A673 (cell line): ENCODE measurements at regions not wholly inside any gene's neighbourhood (a gene's known extent, or its start where the extent isn't known, plus 50 kb on each side); places are given as distances from the start of the nearest gene placed in this dataset.

Experiments
- BruUV-seq: library from RNA; stranded (reverse); fragments of 400-500 nt; replicated peaks from 2 replicates; lab custom pipeline; 2021; lab: Mats Ljungman, UMichigan
- CTCF ChIA-PET: fragments of 300-600 bp; sonication (Branson Sonifier 250); formaldehyde crosslinking; loops from one replicate; lab custom pipeline; 2022; ENCODE audit warnings: antibody characterized with exemption; lab: Charles Lee
- POLR2A ChIA-PET: fragments of 300-600 bp; sonication (Branson Sonifier 250); formaldehyde crosslinking; loops from one replicate; lab custom pipeline; 2022; ENCODE audit warnings: antibody characterized with exemption; ENCODE audit not compliant: low non-redundant PET; lab: Charles Lee
- DNase-seq: peaks from one replicate; pipeline ENCODE4 v3.0.0-alpha.2; 2015; ENCODE audit warnings: low spot score
- H3K27ac ChIP-seq: fragments of 200-600 bp; sonication (generic); 2 replicates; pipeline ENCODE4 v1.5.1; 2016; ENCODE audit warnings: mixed run types, low read depth, mild to moderate bottlenecking, mixed read lengths, antibody characterized with exemption, low read length; ENCODE audit not compliant: poor library complexity, severe bottlenecking
- H3K27me3 ChIP-seq: fragments of 200-600 bp; sonication (generic); replicated peaks from 2 replicates; pipeline ENCODE4 v1.6.1; 2017; ENCODE audit warnings: mixed run types, low read depth, mild to moderate bottlenecking, mixed read lengths, antibody characterized with exemption, low read length; ENCODE audit not compliant: insufficient read depth, poor library complexity
- H3K36me3 ChIP-seq: fragments of 200-600 bp; sonication (generic); 2 replicates; pipeline ENCODE4 v1.6.1; 2016; ENCODE audit warnings: mixed run types, mild to moderate bottlenecking, mixed read lengths, antibody characterized with exemption, low read length; ENCODE audit not compliant: insufficient read depth, poor library complexity, severe bottlenecking
- H3K4me1 ChIP-seq: fragments of 200-600 bp; sonication (generic); 2 replicates; pipeline ENCODE4 v1.6.1; 2017; ENCODE audit warnings: mixed run types, mild to moderate bottlenecking, mixed read lengths, antibody characterized with exemption, low read length; ENCODE audit not compliant: insufficient read depth, poor library complexity, severe bottlenecking
- H3K4me3 ChIP-seq: fragments of 200-600 bp; sonication (generic); 2 replicates; pipeline ENCODE4 v1.5.1; 2016; ENCODE audit warnings: low read depth, mixed run types, mild to moderate bottlenecking, mixed read lengths, low read length; ENCODE audit not compliant: poor library complexity, severe bottlenecking
- H3K9me3 ChIP-seq: fragments of 200-600 bp; sonication (generic); 2 replicates; pipeline ENCODE4 v1.6.1; 2016; ENCODE audit warnings: mixed run types, low read depth, mild to moderate bottlenecking, mixed read lengths, antibody characterized with exemption, low read length; ENCODE audit not compliant: poor library complexity, severe bottlenecking
- EZH2 ChIP-seq: fragments of 200-600 bp; sonication (generic); IDR thresholded peaks from 2 replicates; pipeline ENCODE4 v1.6.1; 2017; ENCODE audit warnings: borderline replicate concordance, low read depth, mild to moderate bottlenecking, mixed read lengths, antibody characterized with exemption, low read length; ENCODE audit not compliant: poor library complexity, severe bottlenecking
- intact Hi-C: fragments of 100-400 bp; cut with micrococcal nuclease; formaldehyde crosslinking; loops from one replicate; pipeline ENCODE4 v1.10.0; 2022; ENCODE audit not compliant: unreplicated experiment
- TF ChIP-seq, protein P1 (sequence below): fragments of 300-800, 200-600 bp; sonication (generic); conservative IDR thresholded peaks from 2 replicates; pipeline ENCODE4 v1.5.1; 2017; ENCODE audit warnings: low read depth, mild to moderate bottlenecking, antibody characterized with exemption, low read length, moderate library complexity, mixed read lengths

DNA sequence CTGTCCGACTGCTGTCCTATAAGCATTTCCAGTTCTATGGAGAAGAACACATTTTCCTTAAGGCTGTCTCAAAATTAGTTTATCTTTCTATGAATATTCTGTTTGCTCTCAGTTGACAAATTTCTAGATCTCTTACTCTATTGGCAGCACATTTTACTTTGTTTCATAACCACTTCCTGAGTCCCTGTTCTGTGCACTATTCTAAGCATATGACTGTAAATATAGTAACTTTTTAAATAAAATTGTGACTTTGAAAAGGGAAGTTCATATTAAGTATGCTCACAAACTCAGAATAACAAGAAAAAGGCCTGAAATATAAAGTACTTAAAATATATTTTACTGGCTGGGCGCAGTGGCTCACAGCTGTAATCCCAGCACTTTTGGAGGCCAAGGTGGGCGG lies 56.5 kb upstream of the HTR2A start:
- ChIA-PET POLR2A (no interaction called here), CTCF (no interaction called here)
- intact Hi-C loops = no loop called here
- Histone ChIP-seq H3K9me3 (no peaks in the 10 kb centered on the region), H3K4me3 (no peak overlapping the region), H3K36me3 (no peaks in the 10 kb centered on the region), H3K27me3 (peaks cover 31% of the 10 kb centered on the region), H3K4me1 (no peaks in the 10 kb centered on the region), H3K27ac (no peak overlapping the region)
- TF ChIP-seq, protein P1, sequence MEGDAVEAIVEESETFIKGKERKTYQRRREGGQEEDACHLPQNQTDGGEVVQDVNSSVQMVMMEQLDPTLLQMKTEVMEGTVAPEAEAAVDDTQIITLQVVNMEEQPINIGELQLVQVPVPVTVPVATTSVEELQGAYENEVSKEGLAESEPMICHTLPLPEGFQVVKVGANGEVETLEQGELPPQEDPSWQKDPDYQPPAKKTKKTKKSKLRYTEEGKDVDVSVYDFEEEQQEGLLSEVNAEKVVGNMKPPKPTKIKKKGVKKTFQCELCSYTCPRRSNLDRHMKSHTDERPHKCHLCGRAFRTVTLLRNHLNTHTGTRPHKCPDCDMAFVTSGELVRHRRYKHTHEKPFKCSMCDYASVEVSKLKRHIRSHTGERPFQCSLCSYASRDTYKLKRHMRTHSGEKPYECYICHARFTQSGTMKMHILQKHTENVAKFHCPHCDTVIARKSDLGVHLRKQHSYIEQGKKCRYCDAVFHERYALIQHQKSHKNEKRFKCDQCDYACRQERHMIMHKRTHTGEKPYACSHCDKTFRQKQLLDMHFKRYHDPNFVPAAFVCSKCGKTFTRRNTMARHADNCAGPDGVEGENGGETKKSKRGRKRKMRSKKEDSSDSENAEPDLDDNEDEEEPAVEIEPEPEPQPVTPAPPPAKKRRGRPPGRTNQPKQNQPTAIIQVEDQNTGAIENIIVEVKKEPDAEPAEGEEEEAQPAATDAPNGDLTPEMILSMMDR = no peak
- no peak for TF ChIP-seq EZH2
- no TSS peak for BruUV-seq
- no peak for DNase-seq

DNA sequence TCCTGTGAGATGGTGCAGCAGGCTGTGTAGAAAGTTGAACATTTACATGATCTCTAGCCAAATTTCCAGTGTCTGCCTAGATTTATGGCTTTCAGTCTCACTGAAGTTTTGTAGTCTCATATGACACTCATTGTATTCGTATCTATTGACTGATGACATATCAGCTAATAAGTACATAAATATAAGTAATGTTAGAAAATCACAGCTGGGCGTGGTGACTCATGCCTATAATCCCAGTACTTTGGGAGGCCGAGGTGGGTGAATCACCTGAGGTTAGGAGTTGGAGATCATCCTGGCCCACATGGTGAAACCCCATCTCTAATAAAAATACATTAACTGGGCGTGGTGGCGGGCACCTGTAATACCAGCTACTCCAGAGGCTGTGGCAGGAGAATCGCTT lies 54.7 kb upstream of the HTR2A start:
- Histone ChIP-seq H3K9me3 (no peaks in the 10 kb centered on the region), H3K27me3 (peaks cover 18% of the 10 kb centered on the region), H3K4me1 (no peaks in the 10 kb centered on the region), H3K4me3 (no peak overlapping the region), H3K36me3 (no peaks in the 10 kb centered on the region), H3K27ac (no peak overlapping the region)
- intact Hi-C loops = no loop called here
- no peak for DNase-seq
- CTCF ChIA-PET = no interaction called here
- BruUV-seq = no TSS peak
- TF ChIP-seq EZH2 = no peak
- TF ChIP-seq, protein P1 = no peak
- POLR2A ChIA-PET = no interaction called here

DNA sequence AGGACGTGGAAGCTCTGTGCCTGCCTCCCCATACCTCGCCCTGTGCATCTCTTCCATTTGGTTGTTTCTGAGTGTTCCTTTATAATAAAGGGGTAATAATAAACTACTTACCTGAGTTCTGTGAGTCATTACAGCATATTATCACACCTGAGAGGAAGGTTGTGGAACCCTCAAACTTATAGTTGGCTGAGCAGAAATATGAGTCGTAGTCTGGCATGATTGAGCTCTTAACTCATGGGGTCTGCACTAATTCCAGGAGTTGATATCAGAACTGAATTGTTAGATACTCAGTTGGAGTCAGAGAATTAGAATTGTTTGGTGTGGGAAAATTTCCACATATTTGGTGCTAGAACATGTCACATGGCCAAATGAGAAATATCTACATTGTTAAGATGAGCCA lies 52.4 kb upstream of the HTR2A start:
- no peaks in the 10 kb centered on the region for H3K4me1 ChIP-seq
- H3K9me3 ChIP-seq = no peaks in the 10 kb centered on the region
- H3K4me3 ChIP-seq = no peak overlapping the region
- no TSS peak for BruUV-seq
- intact Hi-C loops = no loop called here
- no peak for DNase-seq
- H3K27ac ChIP-seq = no peak overlapping the region
- TF ChIP-seq, protein P1 = no peak
- TF ChIP-seq EZH2 = no peak
- POLR2A ChIA-PET = no interaction called here
- no peaks in the 10 kb centered on the region for H3K27me3 ChIP-seq
- no peaks in the 10 kb centered on the region for H3K36me3 ChIP-seq
- CTCF ChIA-PET = no interaction called here
